ENCODE measurements at regions not wholly inside any gene's neighbourhood (a gene's known extent, or its start where the extent isn't known, plus 50 kb on each side); places are given as distances from the start of the nearest gene placed in this dataset.

DNA sequence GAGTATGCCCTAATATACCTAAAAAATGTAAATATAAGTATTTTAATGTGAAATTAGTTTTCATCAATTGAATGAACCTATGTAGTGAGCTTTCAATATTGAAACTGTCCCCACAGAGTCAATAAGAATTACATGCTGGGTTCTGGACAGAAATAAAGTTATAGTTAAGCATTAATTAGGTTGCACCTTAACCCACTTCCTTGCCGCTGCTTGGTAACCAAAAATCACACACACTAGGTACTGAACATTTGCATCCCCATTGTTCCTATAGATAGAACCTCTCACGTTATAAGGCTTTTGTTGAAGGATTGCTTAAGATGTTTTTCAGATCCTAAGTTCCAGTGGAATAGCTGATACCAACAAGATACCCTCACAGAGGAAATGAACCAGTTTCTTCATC is 237.1 kb upstream of the OPRM1 start:
- no peak overlapping the region for H3K4me3 Mint-ChIP-seq
- H3K36me3 Mint-ChIP-seq (ENCODE audit: insufficient read depth in 2 of 2) = no peaks in the 10 kb centered on the region
- no peaks in the 10 kb centered on the region for H3K27me3 Mint-ChIP-seq (ENCODE audit: low read depth)
- no peaks in the 10 kb centered on the region for H3K9me3 Mint-ChIP-seq
- no peaks in the 10 kb centered on the region for H3K4me1 Mint-ChIP-seq (ENCODE audit: low read depth)
- ATAC-seq (replicated peaks in 1 of 2) (no peak), DNase-seq (no peak)
- H3K27ac Mint-ChIP-seq = no peak overlapping the region

GRCh38 chr6:153800580-153801188 is 238.4 kb upstream of the OPRM1 start:
- no peaks in the 10 kb centered on the region for H3K36me3 Mint-ChIP-seq (ENCODE audit: insufficient read depth in 2 of 2)
- no peak overlapping the region for H3K27ac Mint-ChIP-seq
- H3K4me1 Mint-ChIP-seq (ENCODE audit: low read depth) = no peaks in the 10 kb centered on the region
- H3K9me3 Mint-ChIP-seq = no peaks in the 10 kb centered on the region
- no peak overlapping the region for H3K4me3 Mint-ChIP-seq
- DNase-seq (no peak), ATAC-seq (replicated peaks in 1 of 2) (no peak)
- H3K27me3 Mint-ChIP-seq (ENCODE audit: low read depth) = no peaks in the 10 kb centered on the region

DNA sequence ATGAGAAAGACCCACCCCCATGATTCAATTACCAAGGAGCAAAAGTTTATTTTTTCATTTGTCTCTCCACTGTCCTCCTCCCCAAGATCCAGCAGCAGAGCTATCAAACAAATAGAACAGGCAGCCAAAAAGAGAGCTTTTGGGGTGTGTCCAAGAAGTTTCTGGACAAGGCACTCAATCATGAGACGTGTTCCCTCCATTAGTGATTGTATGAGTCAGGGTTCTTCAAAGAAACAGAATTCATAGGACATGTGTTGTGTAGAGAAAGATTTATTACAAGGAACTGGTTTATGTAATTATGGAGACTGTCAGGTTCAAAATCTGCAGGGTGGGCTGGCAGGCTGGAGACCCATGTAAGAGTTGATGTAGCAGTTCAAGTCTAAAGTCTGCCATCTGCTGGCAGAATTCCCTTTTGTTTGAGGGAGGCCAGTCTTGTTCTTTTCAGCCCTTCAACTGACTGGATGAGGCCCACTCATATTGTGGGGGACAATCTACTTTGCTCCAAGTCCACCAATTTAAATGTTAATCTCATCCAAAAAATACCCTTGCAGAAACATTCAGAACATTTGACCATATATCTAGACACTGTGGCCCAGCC is 248.1 kb upstream of the OPRM1 start:
- H3K36me3 Mint-ChIP-seq (ENCODE audit: insufficient read depth in 2 of 2) = peaks cover 0 to 1% of the 10 kb centered on the region in 2 donors
- H3K4me3 Mint-ChIP-seq = no peak overlapping the region
- DNase-seq (no peak), ATAC-seq (replicated peaks in 1 of 2) (no peak)
- peaks cover 0 to 3% of the 10 kb centered on the region in 2 donors for H3K9me3 Mint-ChIP-seq
- H3K27ac Mint-ChIP-seq = no peak overlapping the region
- H3K27me3 Mint-ChIP-seq (ENCODE audit: low read depth) = no peaks in the 10 kb centered on the region
- no peaks in the 10 kb centered on the region for H3K4me1 Mint-ChIP-seq (ENCODE audit: low read depth)

DNA sequence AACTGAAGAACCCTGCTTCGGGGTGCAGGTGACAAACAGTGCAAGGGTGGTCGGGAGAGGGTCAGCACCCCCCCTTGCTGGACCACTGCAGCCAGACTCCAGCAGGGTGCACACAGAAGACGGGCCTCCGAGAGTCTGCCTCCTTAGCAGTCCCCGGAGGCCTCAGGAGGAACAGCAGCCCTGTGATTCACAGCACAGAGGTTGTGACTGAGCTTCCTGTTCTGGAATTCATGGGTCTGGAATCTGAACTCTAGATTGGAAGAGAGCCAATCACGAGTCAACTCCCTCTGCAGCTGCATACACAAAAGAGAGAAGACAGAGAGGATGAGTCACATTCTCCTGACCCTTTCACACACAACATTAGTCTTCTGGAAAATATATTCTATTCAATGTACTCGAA is 249.0 kb upstream of the OPRM1 start:
- DNase-seq (no peak), ATAC-seq (replicated peaks in 1 of 2) (no peak)
- H3K4me1 Mint-ChIP-seq (ENCODE audit: low read depth) = no peaks in the 10 kb centered on the region
- H3K9me3 Mint-ChIP-seq = peaks cover 3 to 8% of the 10 kb centered on the region in 2 donors
- peaks cover 0 to 1% of the 10 kb centered on the region in 2 donors for H3K36me3 Mint-ChIP-seq (ENCODE audit: insufficient read depth in 2 of 2)
- H3K4me3 Mint-ChIP-seq = no peak overlapping the region
- H3K27me3 Mint-ChIP-seq (ENCODE audit: low read depth) = no peaks in the 10 kb centered on the region
- no peak overlapping the region for H3K27ac Mint-ChIP-seq

GRCh38 chr6:153787341-153787606 is 251.8 kb upstream of the OPRM1 start:
- H3K4me1 Mint-ChIP-seq (ENCODE audit: low read depth) = no peaks in the 10 kb centered on the region
- peaks cover 0 to 1% of the 10 kb centered on the region in 2 donors for H3K36me3 Mint-ChIP-seq (ENCODE audit: insufficient read depth in 2 of 2)
- H3K4me3 Mint-ChIP-seq = no peak overlapping the region
- H3K9me3 Mint-ChIP-seq = peaks cover 7 to 9% of the 10 kb centered on the region in 2 donors
- DNase-seq (no peak), ATAC-seq (replicated peaks in 1 of 2) (no peak)
- H3K27me3 Mint-ChIP-seq (ENCODE audit: low read depth) = no peaks in the 10 kb centered on the region
- no peak overlapping the region for H3K27ac Mint-ChIP-seq

- Mint-ChIP-seq H3K4me1 (ENCODE audit: low read depth) (no peaks in the 10 kb centered on the region), H3K27me3 (ENCODE audit: low read depth) (no peaks in the 10 kb centered on the region), H3K27ac (no peak overlapping the region), H3K9me3 (peaks cover 9 to 13% of the 10 kb centered on the region in 2 donors), H3K4me3 (no peak overlapping the region), H3K36me3 (ENCODE audit: insufficient read depth in 2 of 2) (peaks cover 0 to under 1% of the 10 kb centered on the region in 2 donors)
- DNase-seq (no peak), ATAC-seq (replicated peaks in 1 of 2) (no peak)
Measured at GRCh38 chr6:153781306-153781705, 257.7 kb upstream of the OPRM1 start.

GRCh38 chr6:153780011-153780410 is 259.0 kb upstream of the OPRM1 start:
- Mint-ChIP-seq H3K27me3 (ENCODE audit: low read depth) (no peaks in the 10 kb centered on the region), H3K9me3 (peaks cover 5 to 7% of the 10 kb centered on the region in 2 donors), H3K27ac (no peak overlapping the region), H3K4me1 (ENCODE audit: low read depth) (no peaks in the 10 kb centered on the region), H3K4me3 (no peak overlapping the region), H3K36me3 (ENCODE audit: insufficient read depth in 2 of 2) (no peaks in the 10 kb centered on the region)
- ATAC-seq (replicated peaks in 1 of 2) (no peak), DNase-seq (no peak)

DNA sequence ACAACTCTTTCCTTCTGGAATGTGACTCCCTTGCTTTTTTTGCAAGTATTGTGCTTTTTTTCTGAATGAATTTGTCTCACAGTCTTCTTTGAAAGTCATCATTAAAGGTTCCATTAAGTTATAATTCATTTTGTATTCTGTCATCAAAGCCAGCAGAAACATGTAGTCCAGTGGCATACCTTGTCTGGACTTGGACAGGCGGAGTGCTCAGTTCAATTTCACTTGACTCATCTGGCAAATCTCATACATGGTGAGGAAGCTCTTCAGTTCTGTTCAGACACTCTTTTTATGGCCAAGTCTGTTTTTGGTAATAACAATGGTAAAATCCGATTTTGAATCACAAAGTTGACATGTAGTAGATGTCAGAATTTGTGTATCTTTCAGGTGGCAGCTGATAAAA is 260.8 kb upstream of the OPRM1 start:
- no peak for DNase-seq
- Mint-ChIP-seq H3K36me3 (ENCODE audit: insufficient read depth in 2 of 2) (no peaks in the 10 kb centered on the region), H3K27me3 (ENCODE audit: low read depth) (no peaks in the 10 kb centered on the region), H3K9me3 (peaks cover 2 to 5% of the 10 kb centered on the region in 2 donors), H3K27ac (no peak overlapping the region), H3K4me1 (ENCODE audit: low read depth) (no peaks in the 10 kb centered on the region), H3K4me3 (no peak overlapping the region)
- ATAC-seq (replicated peaks in 1 of 2) = no peak

- no peak for ATAC-seq (replicated peaks in 1 of 2)
- Mint-ChIP-seq H3K4me3 (no peak overlapping the region), H3K4me1 (ENCODE audit: low read depth) (no peaks in the 10 kb centered on the region), H3K27ac (no peak overlapping the region), H3K27me3 (ENCODE audit: low read depth) (no peaks in the 10 kb centered on the region), H3K36me3 (ENCODE audit: insufficient read depth in 2 of 2) (no peaks in the 10 kb centered on the region), H3K9me3 (no peaks in the 10 kb centered on the region)
- no peak for DNase-seq
Measured at GRCh38 chr6:153771577-153771976, 267.5 kb upstream of the OPRM1 start.

- Mint-ChIP-seq H3K27me3 (ENCODE audit: low read depth) (no peaks in the 10 kb centered on the region), H3K27ac (no peak overlapping the region), H3K4me1 (ENCODE audit: low read depth) (no peaks in the 10 kb centered on the region), H3K9me3 (peaks cover 0 to 2% of the 10 kb centered on the region in 2 donors), H3K4me3 (no peak overlapping the region), H3K36me3 (ENCODE audit: insufficient read depth in 2 of 2) (no peaks in the 10 kb centered on the region)
- no peak for ATAC-seq (replicated peaks in 1 of 2)
- DNase-seq = no peak
Measured at GRCh38 chr6:153767127-153767526, 271.9 kb upstream of the OPRM1 start.

- Mint-ChIP-seq H3K9me3 (peaks cover 0 to 2% of the 10 kb centered on the region in 2 donors), H3K4me3 (no peak overlapping the region), H3K36me3 (ENCODE audit: insufficient read depth in 2 of 2) (no peaks in the 10 kb centered on the region), H3K27ac (no peak overlapping the region), H3K4me1 (ENCODE audit: low read depth) (no peaks in the 10 kb centered on the region), H3K27me3 (ENCODE audit: low read depth) (no peaks in the 10 kb centered on the region)
- no peak for DNase-seq
- no peak for ATAC-seq (replicated peaks in 1 of 2)
Measured at GRCh38 chr6:153758516-153758915, 280.5 kb upstream of the OPRM1 start.

- Mint-ChIP-seq H3K27ac (no peak overlapping the region), H3K36me3 (ENCODE audit: insufficient read depth in 2 of 2) (no peaks in the 10 kb centered on the region), H3K4me1 (ENCODE audit: low read depth) (no peaks in the 10 kb centered on the region), H3K9me3 (peaks cover 1 to 4% of the 10 kb centered on the region in 2 donors), H3K4me3 (no peak overlapping the region), H3K27me3 (ENCODE audit: low read depth) (no peaks in the 10 kb centered on the region)
- no peak for DNase-seq
- ATAC-seq (replicated peaks in 1 of 2) = no peak
Measured at GRCh38 chr6:153735761-153736160, 303.3 kb upstream of the OPRM1 start.

GRCh38 chr6:153729189-153729588 is 309.9 kb upstream of the OPRM1 start:
- Mint-ChIP-seq H3K9me3 (peaks cover 1 to 4% of the 10 kb centered on the region in 2 donors), H3K36me3 (ENCODE audit: insufficient read depth in 2 of 2) (no peaks in the 10 kb centered on the region), H3K27ac (no peak overlapping the region), H3K4me1 (ENCODE audit: low read depth) (no peaks in the 10 kb centered on the region), H3K27me3 (ENCODE audit: low read depth) (no peaks in the 10 kb centered on the region), H3K4me3 (no peak overlapping the region)
- ATAC-seq (replicated peaks in 1 of 2) (no peak), DNase-seq (no peak)

DNA sequence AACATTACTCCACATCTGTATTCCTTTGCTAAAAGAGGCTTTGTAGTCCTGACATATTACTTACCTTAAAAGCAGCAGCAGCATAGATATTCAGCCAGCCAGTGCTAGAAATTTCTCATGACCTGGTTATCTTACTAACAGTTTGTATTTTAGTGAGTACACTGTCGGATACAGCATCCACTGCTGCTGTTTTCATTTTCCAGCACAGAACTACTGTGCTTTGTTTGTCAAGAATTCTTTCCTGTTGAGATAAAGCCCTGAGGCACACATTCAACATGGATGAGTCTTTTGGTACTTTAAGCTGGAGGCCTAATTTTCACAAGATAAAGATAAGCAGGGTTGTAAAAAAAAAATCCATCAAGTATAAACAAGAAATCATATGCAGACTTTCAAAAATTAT is 311.2 kb upstream of the OPRM1 start:
- H3K27ac Mint-ChIP-seq = no peak overlapping the region
- H3K9me3 Mint-ChIP-seq = peaks cover 1 to 4% of the 10 kb centered on the region in 2 donors
- DNase-seq (no peak), ATAC-seq (replicated peaks in 1 of 2) (no peak)
- H3K36me3 Mint-ChIP-seq (ENCODE audit: insufficient read depth in 2 of 2) = no peaks in the 10 kb centered on the region
- no peaks in the 10 kb centered on the region for H3K4me1 Mint-ChIP-seq (ENCODE audit: low read depth)
- no peak overlapping the region for H3K4me3 Mint-ChIP-seq
- no peaks in the 10 kb centered on the region for H3K27me3 Mint-ChIP-seq (ENCODE audit: low read depth)

Data from activated T-cell treated with anti-CD3 and anti-CD28 coated beads, Interleukin-2, amount 50 U/mL, for 72 hours (primary cell).